ENCODE measurements at regions not wholly inside any gene's neighbourhood (a gene's known extent, or its start where the extent isn't known, plus 50 kb on each side); places are given as distances from the start of the nearest gene placed in this dataset.
"Not testable (repeated sequence)": the region's sequence is repeated elsewhere in the genome, so short reads cannot be mapped to it uniquely, and the experiment has no call there.

- DNase-seq (ENCODE audit: low spot score) = no peak
- in situ Hi-C loops (cut with HindIII; ENCODE audit: low sequenced_read_pairs) = no loop called here
Measured at GRCh38 chr21:28317177-28317950, 675.3 kb downstream of the LTN1 start.

DNA sequence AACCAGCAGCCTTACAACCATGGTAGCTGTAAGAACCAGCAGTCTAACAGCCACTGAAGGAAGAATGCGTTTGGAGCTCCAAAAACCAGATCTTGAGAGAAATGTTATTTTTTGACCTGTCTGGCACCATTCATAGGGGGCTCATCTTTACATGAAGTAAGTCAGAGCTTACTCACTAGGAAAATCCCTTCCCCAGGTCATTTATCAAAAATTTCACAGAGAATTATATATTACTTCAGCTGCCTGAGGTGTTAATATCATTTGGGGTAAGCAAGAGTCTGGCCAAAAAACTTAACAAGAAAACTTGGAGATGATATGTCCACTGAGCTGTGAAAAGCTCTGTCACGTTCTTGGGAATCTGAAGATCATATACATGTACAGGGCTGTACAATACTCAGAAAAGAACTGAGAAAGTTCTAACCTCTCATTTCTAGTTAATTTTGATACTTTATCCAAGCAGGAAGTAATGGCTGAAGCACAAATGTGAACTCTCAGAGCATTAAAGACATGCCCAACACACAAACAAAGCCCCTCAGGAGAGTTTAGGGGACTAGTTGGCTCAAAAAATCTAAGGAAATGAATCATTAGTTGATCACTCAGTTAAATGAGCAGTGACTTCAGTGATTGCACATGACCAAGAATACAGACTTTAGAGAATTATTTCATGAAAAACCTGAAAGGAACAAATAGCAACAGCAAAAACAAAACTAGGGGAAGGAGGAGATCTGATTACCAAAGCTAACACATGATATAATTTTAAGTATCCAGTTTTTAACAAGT lies 681.1 kb downstream of the LTN1 start:
- in situ Hi-C loops (cut with HindIII; ENCODE audit: low sequenced_read_pairs) = no loop called here
- no peak for DNase-seq (ENCODE audit: low spot score)

DNA sequence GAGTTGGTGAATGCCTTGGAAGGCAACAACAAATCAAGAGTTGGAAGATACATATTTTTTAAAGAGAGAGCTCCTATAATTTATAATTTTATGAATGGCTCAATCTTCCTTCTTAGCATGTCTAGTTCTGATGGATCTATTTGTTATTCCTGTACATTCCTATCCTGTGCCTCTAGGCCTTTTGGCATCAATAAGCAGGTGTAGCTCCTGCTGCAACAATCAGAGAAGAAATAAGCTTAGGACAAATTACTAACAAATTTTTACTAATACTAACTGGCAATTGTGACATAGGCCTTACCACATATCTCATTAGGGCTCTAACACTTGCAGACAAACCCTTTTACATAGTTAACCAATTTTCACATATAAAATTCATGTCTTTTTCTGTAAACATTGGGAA lies 682.0 kb downstream of the LTN1 start:
- no peak for DNase-seq (ENCODE audit: low spot score)
- in situ Hi-C loops (cut with HindIII; ENCODE audit: low sequenced_read_pairs) = no loop called here

GRCh38 chr21:28310171-28310685 lies 682.4 kb downstream of the LTN1 start:
- in situ Hi-C loops (cut with HindIII; ENCODE audit: low sequenced_read_pairs) = no loop called here
- no peak for DNase-seq (ENCODE audit: low spot score)

GRCh38 chr21:28309596-28309995 lies 683.1 kb downstream of the LTN1 start:
- in situ Hi-C loops (cut with HindIII; ENCODE audit: low sequenced_read_pairs) = no loop called here
- no peak for DNase-seq (ENCODE audit: low spot score)

- no peak for DNase-seq (ENCODE audit: low spot score)
- in situ Hi-C loops (cut with HindIII; ENCODE audit: low sequenced_read_pairs) = no loop called here
Measured at GRCh38 chr21:28308516-28308915, 684.2 kb downstream of the LTN1 start.

- in situ Hi-C loops (cut with HindIII; ENCODE audit: low sequenced_read_pairs) = no loop called here
Measured at GRCh38 chr21:28299946-28300345, 692.7 kb downstream of the LTN1 start.

DNA sequence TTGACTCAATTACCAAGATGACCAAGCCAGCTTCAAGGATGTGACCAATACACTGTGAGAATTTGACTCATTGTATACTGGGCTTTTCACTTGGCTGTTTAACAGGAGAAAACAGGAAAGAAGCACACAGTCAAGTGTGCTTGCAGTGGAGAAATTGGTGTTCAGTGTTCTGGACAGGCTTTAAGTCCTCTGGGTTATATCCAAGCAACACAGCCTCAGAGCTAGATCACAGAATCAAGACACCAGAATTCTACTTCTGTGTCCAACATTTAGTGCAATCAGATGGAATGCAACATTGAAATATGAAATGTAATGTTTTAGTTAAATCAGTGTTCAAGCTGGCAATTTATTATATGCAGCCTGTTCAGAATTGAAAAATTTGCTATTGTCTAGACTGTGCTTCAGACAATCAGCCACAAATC lies 694.4 kb downstream of the LTN1 start:
- DNase-seq (ENCODE audit: low spot score) = no peak

More at GRCh38 chr21:28299946-28300345, 692.7 kb downstream of the LTN1 start:
- no peak for DNase-seq (ENCODE audit: low spot score)

DNA sequence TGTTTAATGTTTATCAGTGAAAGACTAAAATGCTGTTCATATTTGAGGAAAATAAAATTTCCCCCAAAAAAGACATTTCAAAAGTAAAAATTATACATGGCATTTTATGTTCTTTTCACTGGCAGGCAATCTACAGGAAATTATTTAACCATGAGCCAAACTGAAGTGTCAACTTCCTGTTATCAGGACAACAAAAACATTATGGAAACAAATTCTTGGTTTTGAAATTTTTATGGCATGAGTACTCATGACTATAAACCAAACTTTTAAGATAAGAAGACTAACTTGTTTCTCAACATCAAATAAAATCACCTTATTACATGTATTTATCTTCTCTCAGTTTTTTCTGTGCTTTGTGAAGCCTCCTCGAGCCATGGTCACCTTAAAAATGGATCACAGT lies 698.6 kb downstream of the LTN1 start:
- DNase-seq (ENCODE audit: low spot score) = no peak
- in situ Hi-C loops (cut with HindIII; ENCODE audit: low sequenced_read_pairs) = no loop called here

More for the DNA sequence above, 694.4 kb downstream of the LTN1 start:
- in situ Hi-C loops (cut with HindIII; ENCODE audit: low sequenced_read_pairs) = no loop called here

GRCh38 chr21:28283641-28284490 lies 708.8 kb downstream of the LTN1 start:
- DNase-seq (ENCODE audit: low spot score) = no peak

DNA sequence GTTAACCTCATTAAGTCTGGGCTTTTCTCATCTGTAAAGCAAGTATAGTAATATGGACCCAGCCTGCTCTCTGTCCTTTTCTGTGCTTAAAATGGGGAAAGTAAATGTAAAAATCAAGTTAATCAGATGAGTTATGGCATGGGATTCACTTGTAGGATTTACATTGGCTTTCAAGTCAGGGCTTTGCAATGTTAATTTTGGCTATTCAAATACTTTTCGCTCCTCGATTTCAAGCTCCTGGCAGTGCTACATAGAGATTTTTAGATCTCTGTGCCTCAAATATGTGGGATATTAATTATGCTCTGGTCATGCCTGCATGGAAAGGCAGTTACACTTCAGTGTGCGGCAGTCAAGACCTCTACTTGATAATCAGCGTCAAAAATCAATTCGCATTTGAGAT lies 709.8 kb downstream of the LTN1 start:
- DNase-seq (ENCODE audit: low spot score) = no peak
- in situ Hi-C loops (cut with HindIII; ENCODE audit: low sequenced_read_pairs) = no loop called here

More at GRCh38 chr21:28283641-28284490, 708.8 kb downstream of the LTN1 start:
- in situ Hi-C loops (cut with HindIII; ENCODE audit: low sequenced_read_pairs) = no loop called here

DNA sequence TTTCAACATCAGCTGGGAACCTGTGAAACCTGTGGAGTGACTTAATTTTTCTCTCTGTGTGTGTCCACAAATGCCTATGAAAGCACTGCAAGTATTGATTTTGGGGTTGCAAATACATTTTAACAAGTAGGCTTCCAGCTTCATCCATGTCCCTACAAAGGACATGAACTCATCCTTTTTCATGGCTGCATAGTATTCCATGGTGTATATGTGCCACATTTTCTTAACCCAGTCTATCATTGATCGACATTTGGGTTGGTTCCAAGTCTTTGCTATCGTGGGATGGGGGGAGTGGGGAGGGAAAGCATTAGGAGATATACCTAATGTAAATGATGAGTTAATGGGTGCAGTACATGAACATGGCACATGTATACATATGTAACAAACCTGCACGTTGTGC lies 711.3 kb downstream of the LTN1 start:
- in situ Hi-C loops (cut with HindIII; ENCODE audit: low sequenced_read_pairs); DNase-seq (ENCODE audit: low spot score): not testable (repeated sequence)

DNA sequence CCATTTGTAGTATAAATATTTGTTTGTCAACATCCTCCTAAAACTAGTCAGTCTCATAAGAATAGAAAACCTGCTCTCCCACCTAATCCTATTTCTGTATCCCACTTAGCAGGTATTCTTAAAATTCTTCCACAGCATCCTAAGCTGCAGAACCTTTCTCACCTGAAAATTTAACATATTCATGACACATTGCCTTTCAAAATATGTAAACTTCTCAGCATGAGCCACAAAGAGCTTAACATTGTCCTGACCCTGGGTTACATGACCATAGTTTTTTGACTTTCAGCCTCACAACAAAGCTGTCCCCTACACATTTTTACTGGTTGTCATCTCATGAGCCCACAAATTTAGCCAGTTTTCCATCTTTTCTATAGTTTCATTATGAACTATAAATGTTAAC lies 712.1 kb downstream of the LTN1 start:
- DNase-seq (ENCODE audit: low spot score) = no peak
- in situ Hi-C loops (cut with HindIII; ENCODE audit: low sequenced_read_pairs) = no loop called here

DNA sequence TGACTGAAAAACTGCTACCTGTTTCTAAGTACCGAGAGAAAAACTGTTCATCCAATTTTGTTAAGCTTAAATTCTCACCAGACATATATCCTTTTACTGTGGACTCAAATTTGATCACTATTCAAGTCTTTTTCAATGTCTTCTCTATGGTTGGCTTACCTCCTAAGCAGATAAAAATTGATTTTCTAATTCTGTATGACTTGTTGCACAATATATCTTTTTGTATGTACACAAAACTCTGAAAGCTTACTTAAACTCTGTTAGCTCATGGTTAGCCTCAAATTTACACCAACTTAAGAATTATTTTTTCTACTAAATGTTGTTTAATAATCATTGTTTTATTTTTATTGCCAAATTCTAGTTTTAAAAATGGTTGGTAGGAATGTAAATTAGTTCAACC lies 715.4 kb downstream of the LTN1 start:
- in situ Hi-C loops (cut with HindIII; ENCODE audit: low sequenced_read_pairs) = no loop called here

GRCh38 chr21:28272272-28272992 lies 720.2 kb downstream of the LTN1 start:
- no peak for DNase-seq (ENCODE audit: low spot score)
- in situ Hi-C loops (cut with HindIII; ENCODE audit: low sequenced_read_pairs) = no loop called here

More for the DNA sequence above, 715.4 kb downstream of the LTN1 start:
- DNase-seq (ENCODE audit: low spot score) = no peak

DNA sequence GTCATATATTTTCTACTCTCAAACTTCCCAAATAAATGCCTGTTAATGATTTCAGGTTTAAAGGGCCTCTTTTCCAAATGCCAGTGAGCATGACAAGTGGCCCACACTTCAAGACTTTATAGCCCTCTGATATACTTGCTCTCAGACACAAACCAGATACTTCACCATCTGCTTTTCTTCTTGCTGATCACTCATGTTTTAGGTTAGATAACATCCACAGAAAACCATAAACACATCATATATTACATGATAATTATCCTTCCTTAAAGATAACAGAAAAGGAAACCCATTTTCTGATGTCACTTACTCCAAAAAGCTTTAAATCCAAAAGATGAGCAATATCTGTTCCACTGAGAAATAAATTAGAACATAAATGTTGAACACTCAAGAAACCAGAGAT lies 723.5 kb downstream of the LTN1 start:
- in situ Hi-C loops (cut with HindIII; ENCODE audit: low sequenced_read_pairs) = no loop called here
- DNase-seq (ENCODE audit: low spot score) = no peak

DNA sequence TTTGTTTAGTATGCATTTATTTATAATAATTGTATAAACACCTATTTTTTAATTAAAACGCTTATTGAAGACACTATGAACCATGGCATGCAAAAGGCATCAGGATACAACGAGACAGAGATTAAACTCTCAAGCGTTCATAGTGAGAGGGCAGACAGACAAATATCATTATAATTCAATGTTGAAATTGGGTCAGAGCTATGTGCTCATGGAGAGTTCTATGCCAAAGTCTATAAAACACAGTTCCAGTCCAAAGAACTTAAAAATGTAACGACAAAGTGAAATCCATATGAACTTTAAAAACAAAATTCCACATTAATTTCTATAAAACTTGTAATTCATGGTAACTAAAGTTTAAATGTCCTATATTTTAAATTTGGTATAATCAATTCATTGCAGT lies 724.0 kb downstream of the LTN1 start:
- in situ Hi-C loops (cut with HindIII; ENCODE audit: low sequenced_read_pairs) = no loop called here
- DNase-seq (ENCODE audit: low spot score) = no peak

GRCh38 chr21:28267449-28267848 lies 725.2 kb downstream of the LTN1 start:
- in situ Hi-C loops (cut with HindIII; ENCODE audit: low sequenced_read_pairs) = no loop called here
- no peak for DNase-seq (ENCODE audit: low spot score)

DNA sequence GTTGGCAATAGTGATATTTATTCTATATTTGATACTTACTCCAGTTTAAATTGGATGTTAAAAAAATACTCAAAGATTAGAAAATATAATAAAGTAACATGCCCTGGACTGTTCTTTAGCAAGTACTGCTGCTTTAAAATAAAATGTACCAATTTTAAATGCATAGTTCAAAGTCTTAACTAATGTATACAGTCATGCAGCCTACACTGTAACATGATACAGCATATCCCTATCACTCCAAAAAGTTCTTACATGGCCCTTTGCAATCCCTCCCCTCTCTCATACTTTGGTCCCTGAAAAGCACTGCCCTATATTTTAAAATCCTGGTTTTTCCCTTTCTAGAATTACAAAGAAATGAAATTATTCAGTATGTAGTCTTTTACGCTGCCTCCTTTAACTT lies 726.6 kb downstream of the LTN1 start:
- in situ Hi-C loops (cut with HindIII; ENCODE audit: low sequenced_read_pairs) = no loop called here
- no peak for DNase-seq (ENCODE audit: low spot score)

All from G401 (cell line).